ENCODE measurements at regions not wholly inside any gene's neighbourhood (a gene's known extent, or its start where the extent isn't known, plus 50 kb on each side); places are given as distances from the start of the nearest gene placed in this dataset.
"Not testable (repeated sequence)": the region's sequence is repeated elsewhere in the genome, so short reads cannot be mapped to it uniquely, and the experiment has no call there.

- not testable (repeated sequence) for TF ChIP-seq CTCF, POLR2A (IDR thresholded peaks at IDR 0.05)
Measured at GRCh38 chr3:178209618-178210017, 326.6 kb upstream of the KCNMB2 start.
